Skin of body (tissue), 1 donor: ENCODE measurements at regions not wholly inside any gene's neighbourhood (a gene's known extent, or its start where the extent isn't known, plus 50 kb on each side); places are given as distances from the start of the nearest gene placed in this dataset.

Experiments
- DNase-seq: peaks from one replicate; lab custom pipeline; 2025; lab: John Stamatoyannopoulos, UW

DNA sequence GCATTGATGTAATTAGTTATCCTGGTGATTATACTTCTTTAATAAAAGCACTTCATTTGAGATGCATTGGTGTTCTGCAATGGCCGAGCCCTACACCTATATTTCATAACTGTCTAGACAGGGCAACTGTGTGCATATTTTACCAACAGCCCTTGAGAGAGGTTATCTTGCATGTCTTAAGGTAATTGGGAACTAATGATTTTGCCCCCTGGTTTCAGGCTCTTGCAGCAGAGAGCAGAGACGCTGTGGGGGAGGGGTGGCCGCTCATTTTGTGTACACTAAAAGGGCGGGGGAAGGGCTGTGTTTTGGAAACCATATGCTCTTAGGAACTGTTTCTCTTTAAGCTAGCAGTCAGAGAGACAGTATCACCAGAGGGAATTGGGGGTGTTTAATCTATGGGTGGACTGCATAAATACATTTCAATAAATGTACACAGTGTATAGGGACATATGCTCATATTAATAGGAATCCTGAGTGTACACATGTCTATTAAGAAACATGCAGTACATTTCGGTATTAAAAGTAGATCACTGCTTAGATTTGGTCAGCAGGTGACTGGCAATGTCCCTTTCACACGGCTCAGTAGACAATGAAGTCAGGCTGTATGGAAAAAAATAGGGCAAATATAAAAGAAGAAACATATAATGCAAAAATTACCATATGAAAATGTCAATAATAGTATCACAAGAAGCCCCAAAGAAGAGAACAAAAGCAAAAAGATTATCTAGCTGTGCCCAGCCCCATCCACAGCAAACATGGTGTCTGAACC, 402.9 kb upstream of the CITED2 start:
- DNase-seq, result no peak

DNA sequence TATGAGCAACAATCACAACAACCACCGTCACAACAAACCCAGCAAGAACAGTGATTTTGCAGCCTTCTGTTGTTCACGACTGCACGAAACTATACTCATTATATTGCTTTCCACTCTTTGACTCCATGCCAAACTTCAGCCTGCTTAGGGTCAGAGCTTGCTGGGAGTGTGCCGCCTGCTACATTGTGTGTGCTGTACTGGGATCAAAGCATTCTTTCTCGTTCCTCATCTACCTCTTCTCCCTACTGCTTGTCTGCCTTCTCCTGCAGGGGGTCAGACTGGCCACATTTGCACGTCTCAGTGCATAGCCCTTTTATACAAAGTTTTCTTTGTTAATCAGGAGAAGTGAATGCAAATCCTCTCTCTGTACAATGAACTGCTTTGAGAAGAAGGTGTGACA, 401.6 kb upstream of the CITED2 start:
- DNase-seq, result no peak

DNA sequence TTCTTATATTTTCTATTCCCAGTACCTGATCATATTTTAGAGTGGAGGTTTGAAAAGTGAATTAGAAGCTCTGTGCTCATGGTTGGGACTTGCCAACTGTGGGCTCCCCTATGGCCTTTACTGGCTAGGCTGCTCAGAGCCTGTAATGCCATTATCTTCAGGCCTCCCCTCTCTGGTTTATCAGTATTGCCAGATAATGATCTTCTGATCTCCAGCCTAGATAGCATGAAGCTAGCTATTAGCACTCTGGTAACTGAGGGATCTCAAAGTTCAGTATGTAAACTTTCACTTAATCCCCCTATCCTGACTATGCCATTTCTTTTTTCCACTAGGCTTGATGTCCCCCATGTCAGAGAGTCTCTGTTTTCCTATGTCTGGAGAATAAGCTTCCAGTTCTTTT, 393.7 kb upstream of the CITED2 start:
- no peak for DNase-seq

DNA sequence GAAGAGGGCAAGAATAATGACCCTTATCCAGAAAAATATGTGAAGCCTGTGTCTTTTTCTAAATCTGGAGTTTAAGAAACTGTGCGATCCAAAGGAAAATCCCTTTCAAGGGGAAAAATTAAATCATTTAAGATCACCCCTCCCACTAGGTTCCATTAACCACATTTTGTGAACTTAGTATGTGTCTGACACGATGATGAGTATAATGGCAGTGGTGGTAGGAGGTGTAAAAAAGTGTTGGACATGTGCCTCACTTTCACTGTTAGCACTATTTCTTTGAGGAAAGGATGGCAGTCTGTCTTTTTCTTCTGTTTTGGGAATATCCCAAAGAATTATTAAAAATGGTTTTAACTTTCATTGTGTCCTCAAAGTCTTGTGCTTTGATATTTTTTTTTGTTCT, 392.3 kb upstream of the CITED2 start:
- no peak for DNase-seq

DNA sequence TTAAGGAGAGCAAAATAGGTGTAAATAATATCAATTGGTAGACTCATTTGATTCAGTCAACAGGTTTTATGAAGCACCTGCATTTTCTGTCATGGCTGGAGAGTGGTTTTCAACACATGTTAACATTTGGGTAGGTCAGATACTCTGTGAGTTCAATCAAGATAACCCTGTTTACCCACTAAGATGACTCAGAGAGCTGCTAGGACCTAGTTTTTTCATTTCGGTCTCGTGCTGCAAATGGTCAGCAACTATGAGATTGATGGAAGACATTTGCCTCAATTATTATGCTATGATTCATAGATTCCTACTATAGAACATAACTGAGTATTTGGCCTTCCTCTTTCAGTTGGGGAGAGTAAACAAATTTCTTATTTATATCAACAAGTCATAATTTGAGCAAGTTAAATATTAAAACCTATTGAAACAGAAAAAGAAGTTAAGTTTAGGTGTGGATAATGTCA, 391.4 kb upstream of the CITED2 start:
- DNase-seq, result no peak

DNA sequence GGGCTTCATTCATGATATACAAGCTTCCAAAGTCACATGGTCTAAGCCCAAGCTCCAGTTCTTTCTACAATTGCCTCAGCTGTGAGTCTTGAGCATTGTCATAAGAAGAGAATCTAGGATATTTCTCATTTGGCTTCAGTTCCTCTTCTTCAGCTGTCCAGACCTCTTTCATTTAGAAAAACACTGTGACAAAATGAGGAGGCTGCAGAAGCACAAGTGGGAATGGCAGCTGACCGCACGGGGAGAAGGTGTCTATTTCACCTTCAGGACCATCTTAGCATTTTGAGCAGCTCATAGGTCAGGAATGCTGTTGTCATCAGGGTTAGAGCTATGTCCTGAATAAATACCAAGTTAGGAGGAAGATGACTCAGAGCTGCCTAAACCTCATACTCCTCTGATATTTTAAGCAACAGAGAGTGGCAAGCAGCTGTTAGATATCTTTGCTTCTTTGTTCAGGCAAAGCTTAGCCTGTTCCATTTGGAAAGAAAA, 390.1 kb upstream of the CITED2 start:
- DNase-seq, result peak; percentile 96

DNA sequence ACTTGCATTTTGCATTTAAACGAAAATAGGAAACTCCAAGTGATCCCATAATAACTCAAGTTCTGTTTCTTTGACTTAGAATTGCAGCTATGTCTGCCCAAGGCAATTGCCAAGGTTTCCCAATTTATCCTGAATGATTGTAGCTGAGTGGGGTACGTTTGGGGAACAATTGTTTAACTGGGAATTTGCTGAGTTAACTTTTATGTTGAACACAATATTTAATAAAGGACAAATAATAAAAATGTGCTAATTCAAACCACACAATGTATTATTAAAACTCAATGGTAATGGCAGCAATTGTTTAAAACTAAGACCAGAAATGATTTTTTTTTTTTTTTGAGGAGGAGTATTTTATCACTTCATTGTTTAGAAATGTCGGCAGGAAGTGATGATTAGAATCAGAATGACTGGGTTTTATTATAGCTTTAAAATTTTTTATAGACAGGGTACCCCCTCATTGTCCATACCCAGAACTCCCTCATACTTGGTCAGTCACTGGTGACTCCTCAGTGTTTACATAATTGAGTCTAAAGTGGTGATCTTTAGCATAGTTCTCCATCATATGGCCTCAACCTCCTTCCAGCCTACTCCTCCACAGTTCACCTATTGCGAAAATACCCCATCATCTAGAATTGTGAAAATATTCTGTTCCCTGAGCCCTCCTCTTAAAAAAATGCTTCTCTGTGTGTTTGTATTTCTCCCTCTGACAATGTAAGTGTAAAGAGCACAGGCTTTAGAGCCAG, 389.2 kb upstream of the CITED2 start:
- no peak for DNase-seq

DNA sequence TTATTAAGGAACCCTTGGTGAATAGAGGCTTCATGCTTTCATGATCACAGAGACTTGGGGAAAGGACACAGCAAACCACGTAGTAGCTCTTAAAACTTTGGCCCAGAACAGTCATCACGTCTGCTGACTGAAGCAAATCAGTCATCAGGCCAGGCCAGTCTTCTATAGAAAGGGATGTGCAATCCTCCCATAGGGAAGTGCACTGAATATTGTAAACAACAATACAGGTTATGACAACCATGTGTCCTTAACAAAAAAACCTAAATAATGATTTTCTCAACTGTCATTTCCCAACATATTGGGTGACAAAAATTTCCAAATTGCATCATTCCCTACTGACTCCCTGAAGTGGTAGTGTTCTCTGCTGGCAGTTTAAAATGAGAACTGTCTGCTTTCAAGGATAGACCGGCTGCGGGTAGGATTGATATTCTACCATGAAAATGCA, 388.2 kb upstream of the CITED2 start:
- DNase-seq, result peak; percentile 11

DNA sequence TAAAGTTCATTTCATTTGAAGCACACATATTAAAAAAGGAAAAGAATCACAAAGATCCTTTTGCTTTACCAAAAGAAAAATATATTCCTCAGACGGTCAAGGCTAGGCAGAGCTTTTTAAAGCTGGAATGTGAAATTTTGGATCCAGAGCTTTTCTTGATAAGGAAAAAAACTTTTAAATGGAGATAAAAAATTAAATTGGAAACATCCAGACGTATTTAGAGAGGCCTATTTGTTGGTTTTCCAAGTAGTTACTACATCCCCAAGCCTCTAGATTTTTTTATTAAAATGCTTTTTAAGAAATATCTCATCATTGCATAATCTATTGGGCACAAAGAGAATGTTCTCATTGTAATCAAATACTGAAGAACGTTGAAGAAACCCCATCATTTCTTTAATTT, 385.7 kb upstream of the CITED2 start:
- DNase-seq, result peak; percentile 19

DNA sequence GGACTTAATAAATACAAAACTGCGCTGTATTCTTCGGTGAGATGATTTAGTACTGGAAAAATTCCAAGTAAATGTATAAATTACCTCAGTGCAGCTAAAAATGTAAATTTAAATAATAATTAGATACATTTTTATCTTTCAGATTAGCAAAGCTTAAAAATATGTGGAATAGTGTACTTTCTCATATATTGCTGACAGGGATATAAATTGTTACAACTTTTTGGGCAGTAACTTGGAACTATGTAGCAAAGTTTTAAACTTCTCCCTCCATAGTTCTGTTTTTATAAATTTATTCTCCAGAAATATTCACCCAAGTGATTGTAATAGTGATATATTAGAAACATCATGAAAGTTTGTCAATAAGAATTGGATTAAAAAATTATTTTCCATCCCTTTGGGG, 384.6 kb upstream of the CITED2 start:
- peak; percentile 44 for DNase-seq

DNA sequence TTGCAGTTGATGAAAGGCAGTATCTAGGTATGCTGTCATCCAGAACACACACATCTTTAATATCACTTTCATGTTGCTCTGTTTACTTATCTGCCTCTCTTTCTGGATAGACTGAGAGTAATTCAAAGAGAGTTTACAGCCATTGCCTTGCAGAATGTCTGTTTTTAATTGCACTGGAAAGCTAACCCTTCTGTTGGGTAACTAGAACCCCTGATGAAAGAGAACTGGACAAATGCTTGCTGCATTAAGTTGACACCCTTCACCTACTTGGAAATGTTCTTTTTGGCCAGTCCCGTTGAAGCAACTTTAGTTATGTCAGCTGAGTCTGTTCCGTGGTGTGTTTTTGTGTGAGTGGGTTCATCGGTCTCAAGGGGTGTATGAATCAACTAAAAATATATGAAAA, 383.8 kb upstream of the CITED2 start:
- DNase-seq, result peak; percentile 72

DNA sequence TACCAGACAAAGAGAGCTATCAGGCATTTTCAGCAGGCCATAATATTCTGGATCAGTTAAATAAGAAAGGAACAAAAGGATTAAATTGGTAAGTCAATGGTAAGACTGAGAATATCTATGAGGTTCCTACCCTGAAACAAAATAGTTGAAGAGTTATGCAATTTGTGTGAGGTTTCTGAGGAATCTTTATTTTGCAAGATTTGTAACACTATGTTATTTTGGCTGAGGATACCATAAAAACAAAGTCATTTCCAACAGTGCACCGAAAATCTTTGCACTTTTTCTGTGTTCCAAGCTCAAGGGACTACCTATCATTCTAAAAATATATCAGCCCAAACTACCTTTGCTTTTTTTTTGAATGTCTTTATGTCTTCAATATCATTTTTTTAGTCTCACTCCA, 383.3 kb upstream of the CITED2 start:
- peak; percentile 48 for DNase-seq

DNA sequence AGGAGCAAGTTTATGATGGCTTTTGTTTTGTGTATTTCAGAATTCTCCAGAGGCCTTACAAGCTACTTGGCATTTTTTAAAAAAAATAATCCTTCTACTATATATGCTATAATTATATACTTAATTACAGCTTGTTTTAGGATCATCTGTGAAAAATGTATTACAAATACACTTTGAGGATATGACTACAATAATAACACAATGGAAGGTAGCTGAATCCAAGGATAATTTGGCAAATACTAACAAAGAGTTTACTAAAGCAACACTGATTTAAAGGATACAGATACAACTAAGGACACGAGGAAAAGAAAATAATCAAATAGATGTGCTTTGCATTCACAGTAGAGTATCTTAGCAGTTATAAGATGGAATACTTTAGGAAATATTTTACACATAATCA, 381.9 kb upstream of the CITED2 start:
- no peak for DNase-seq

DNA sequence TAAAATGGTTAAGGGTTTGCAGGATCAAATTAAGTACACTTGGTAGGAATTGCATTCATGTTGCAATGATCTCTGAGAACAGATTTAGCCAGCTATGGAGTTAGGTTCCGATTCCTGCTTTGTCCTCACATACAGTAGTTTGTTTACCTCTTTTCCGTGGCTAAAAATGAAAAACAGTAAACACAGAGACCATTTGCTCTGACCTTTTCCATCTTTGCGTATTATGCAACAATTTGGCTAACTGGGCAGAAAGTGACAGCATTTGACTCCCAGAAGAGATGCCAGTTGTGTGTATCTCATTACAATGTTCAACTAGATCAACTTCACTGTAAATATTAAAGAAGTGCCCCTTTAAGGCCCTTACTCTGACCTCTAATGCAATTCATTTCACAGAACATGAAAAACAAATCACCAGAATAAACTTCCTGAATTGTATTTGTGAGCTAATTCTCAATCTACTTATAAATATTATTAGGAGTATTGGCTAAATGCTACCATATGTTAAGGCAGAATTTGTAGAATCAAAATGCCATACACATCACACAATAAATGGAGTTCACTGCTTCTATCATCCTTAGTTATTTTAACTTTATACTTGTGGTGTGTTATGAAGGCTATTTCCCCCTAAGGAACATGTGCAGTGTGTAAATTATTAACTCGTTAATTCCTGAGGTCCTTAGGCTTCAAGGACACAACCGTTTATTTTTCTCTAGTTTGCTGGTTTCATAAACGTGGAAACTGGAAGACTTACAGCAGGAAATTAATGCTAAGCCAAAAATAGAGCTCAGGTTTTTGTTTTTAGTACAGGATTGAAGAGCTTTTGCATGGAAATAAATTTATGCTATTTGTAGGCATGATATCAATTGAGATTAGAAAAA, 380.7 kb upstream of the CITED2 start:
- DNase-seq, result peak; percentile 47

DNA sequence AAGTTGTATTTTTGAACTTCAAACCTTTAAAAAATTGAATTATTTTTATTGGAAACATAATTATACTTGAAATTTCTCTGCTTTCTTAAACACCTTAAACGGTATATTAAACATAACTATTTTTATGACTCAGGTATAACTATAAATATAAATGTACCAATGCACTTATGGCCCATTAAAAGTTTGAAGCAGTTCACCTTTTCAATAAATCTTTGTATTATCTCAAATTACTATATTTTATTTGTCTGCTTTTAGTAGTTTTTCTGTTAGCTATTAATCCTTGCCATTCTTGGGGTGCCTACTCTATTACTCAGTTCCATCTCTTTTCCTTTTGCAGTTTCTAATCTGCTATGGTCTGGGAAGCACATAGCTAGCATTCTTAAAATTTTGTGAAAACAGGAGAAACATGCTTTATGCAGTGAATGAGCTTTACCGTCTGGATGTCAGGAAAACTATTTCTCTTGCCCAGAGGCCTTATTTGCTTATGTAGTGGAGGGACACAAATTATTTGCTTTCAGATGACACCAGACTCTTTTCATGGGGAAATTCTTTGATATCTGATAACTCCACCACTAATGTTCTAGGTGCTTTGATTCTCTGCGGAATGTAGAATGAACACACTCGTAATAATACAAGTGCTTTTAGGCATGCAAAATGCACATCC, 378.9 kb upstream of the CITED2 start:
- no peak for DNase-seq

DNA sequence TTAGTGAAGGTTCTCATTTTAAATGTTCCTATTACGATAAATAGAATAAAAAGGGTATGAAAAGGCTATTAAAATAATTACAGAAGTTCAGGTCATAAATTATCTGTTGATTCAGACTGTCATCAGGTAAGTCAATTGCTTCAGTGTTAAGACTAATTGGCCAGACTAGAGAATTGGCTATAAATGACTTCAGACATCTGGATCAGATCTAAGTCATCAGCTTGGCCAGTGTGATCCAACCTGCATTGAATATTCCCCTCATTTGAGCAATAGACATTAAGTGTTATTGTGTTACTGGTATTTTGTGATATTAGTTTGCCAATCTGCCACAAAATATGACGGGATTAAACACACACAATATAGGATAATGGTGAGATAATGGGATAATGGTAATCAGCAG, 377.6 kb upstream of the CITED2 start:
- DNase-seq, result no peak

DNA sequence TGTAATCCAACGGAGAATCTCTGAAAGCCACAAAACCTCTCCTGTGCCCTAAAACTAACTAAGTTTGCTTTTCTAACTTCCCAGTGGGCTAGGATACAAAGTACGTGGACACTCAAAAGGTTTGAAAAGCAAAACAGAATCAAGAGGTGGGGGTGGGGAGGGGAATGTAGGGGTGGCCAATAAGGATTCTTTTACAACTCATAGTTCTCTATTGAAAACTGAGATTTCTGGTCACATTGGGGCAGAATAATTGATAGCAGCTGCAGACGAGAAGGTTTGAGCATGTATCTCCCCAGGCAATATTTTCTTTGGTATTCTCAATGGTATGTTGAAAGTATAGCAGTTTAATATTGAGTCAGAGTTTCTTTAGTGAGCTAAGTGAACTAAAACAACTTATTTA, 376.7 kb upstream of the CITED2 start:
- DNase-seq, result no peak

DNA sequence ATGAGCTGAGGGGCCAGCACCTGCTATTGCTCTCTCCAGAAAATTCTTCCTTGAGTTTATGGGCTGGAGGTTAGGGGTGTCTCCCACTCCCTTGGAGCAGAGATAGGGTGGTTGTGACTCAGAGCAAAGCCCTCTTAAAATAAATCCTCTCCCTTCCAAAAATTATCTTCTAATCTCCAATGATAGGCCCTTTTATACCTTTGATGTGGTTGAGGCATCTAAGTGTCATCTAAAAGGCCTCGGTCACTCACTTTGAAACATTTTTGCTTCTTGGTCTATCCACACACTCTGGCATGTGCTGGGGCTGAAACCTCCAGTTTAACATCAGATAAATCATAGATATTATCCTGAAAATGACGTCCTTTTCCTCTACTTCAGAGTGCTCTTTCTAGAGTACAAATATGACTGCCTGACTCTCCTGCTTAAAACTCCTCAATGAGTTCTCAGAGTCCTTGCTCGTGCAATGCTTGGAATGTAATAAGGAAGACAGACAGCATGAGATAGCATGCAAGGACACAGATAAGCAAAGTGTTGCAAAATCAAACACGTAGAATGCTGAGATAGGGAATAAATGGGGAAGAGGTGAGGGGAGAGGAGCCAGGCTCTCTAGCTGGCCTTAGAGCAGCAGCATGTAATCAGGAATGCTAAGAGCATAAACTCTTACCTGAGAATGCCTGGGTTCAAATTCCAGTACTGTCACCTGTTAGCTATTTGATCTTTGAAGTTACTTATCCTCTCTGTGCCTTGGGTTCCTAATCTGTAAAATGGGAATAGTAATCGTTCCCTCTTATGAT, 374.1 kb upstream of the CITED2 start:
- no peak for DNase-seq

DNA sequence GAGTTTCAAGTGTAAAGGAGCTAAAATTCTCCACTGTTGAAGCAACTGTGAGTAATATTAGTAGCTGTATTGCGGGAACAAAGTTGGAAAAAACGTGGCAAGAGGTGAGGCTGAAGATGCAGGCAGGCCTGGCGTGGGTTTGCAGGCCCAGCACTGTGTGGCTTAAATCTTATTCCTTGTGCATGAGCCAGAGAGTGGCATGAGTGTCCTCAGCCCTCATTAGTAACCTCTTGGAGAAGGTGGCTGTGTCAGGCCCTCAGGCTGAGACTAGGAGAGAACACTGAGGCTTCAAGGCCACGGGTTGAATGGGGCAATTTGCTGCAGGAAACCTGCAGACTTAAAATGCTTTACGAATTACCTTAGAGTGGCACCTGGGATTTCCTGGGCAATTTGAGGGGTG, 372.7 kb upstream of the CITED2 start:
- DNase-seq, result no peak

DNA sequence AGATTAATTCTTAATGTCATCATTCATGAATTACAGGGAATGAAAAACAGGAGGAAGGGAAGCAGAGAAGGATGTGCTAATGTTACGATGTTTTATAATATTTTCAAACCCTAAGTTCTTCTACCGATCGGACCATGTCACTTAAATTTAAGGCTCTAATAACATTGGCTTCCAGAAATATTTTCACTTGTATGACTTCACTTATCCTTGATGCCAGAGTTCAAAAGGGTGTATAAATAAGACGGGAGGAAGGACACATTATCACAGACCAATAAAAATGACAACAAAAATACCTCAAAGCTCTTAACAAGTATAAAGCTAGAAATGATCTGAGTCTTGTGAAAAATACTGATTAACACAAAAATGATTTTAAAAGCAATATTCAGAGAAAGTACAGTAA, 370.4 kb upstream of the CITED2 start:
- no peak for DNase-seq
